WTC11 (cell line): ENCODE measurements at regions not wholly inside any gene's neighbourhood (a gene's known extent, or its start where the extent isn't known, plus 50 kb on each side); places are given as distances from the start of the nearest gene placed in this dataset.

Source experiments
- ATAC-seq: fragments of 200-7000 bp; cut with Tn5 transposase; 2 replicates; pipeline ENCODE4 v1.10.0; 2021; ENCODE audit warnings: mild to moderate bottlenecking, moderate library complexity
- CTCF ChIA-PET: fragments of 300-600 bp; sonication (Branson Sonifier 250); formaldehyde crosslinking; loops from one replicate; lab custom pipeline; 2021; ENCODE audit warnings: antibody characterized with exemption; lab: Charles Lee
- POLR2A ChIA-PET: fragments of 350-600 bp; sonication (Branson Sonifier 250); formaldehyde crosslinking; loops from one replicate; lab custom pipeline; 2021; ENCODE audit warnings: antibody characterized with exemption; lab: Charles Lee
- DNase-seq: peaks from one replicate; pipeline ENCODE4 v3.0.0; 2021; ENCODE audit warnings: low spot score
- H3K27ac Mint-ChIP-seq: 2 replicates; pipeline ENCODE4 v1.8.0; 2021; ENCODE audit warnings: mixed read lengths
- H3K27me3 Mint-ChIP-seq: 2 replicates; pipeline ENCODE4 v1.8.0; 2021; ENCODE audit warnings: low read depth, mild to moderate bottlenecking, moderate library complexity, mixed read lengths
- H3K36me3 Mint-ChIP-seq: 2 replicates; pipeline ENCODE4 v1.8.0; 2021; ENCODE audit warnings: mixed read lengths
- H3K4me1 Mint-ChIP-seq: 2 replicates; pipeline ENCODE4 v1.8.0; 2022; ENCODE audit warnings: mixed read lengths
- H3K4me3 Mint-ChIP-seq: 2 replicates; pipeline ENCODE4 v1.8.0; 2021; ENCODE audit warnings: mild to moderate bottlenecking, moderate library complexity, mixed read lengths
- H3K9me3 Mint-ChIP-seq: 2 replicates; pipeline ENCODE4 v1.8.0; 2021; ENCODE audit warnings: mixed read lengths
- AFF4 ChIP-seq: sonication (generic); formaldehyde crosslinking; IDR thresholded peaks from 2 replicates; pipeline ENCODE4 v1.8.1; 2023; ENCODE audit warnings: mild to moderate bottlenecking, missing genetic modification reagents, borderline replicate concordance
- ATF2 ChIP-seq: sonication (generic); formaldehyde crosslinking; IDR thresholded peaks from 2 replicates; pipeline ENCODE4 v1.8.1; 2022; ENCODE audit warnings: low read depth, missing genetic modification reagents, borderline replicate concordance
- CTCF ChIP-seq: fragments of 200-600 bp; IDR thresholded peaks from 2 replicates; pipeline ENCODE4 v1.8.0; 2022; ENCODE audit warnings: antibody characterized with exemption
- E2F4 ChIP-seq: sonication (generic); formaldehyde crosslinking; IDR thresholded peaks from 2 replicates; pipeline ENCODE4 v1.8.1; 2022; ENCODE audit warnings: low read depth, mild to moderate bottlenecking, moderate library complexity, missing genetic modification reagents, borderline replicate concordance
- E2F5 ChIP-seq: sonication (generic); formaldehyde crosslinking; IDR thresholded peaks from 2 replicates; pipeline ENCODE4 v1.8.1; 2022; ENCODE audit warnings: mild to moderate bottlenecking, moderate library complexity, missing genetic modification reagents
- FOXJ3 ChIP-seq: sonication (generic); formaldehyde crosslinking; IDR thresholded peaks from 2 replicates; pipeline ENCODE4 v1.9.0; 2021; ENCODE audit warnings: missing genetic modification reagents, mild to moderate bottlenecking, borderline replicate concordance
- FOXP1 ChIP-seq: sonication (generic); formaldehyde crosslinking; IDR thresholded peaks from 2 replicates; pipeline ENCODE4 v1.8.0; 2022; ENCODE audit warnings: missing genetic modification reagents, mild to moderate bottlenecking, moderate library complexity, borderline replicate concordance
- GTF2I ChIP-seq: fragments of 250-450 bp; sonication (Bioruptor Pico); conservative IDR thresholded peaks from 2 replicates; pipeline ENCODE4 v1.4.0; 2021; ENCODE audit warnings: mild to moderate bottlenecking
- IRF1 ChIP-seq: sonication (generic); formaldehyde crosslinking; IDR thresholded peaks from 2 replicates; pipeline ENCODE4 v1.8.0; 2023; ENCODE audit warnings: missing genetic modification reagents
- IRF2 ChIP-seq: sonication (generic); formaldehyde crosslinking; IDR thresholded peaks from 2 replicates; pipeline ENCODE4 v1.8.0; 2022; ENCODE audit warnings: low read depth, missing genetic modification reagents, borderline replicate concordance
- MAX ChIP-seq: sonication (generic); formaldehyde crosslinking; IDR thresholded peaks from 2 replicates; pipeline ENCODE4 v1.8.0; 2022; ENCODE audit warnings: mild to moderate bottlenecking, missing genetic modification reagents
- MYBL2 ChIP-seq: sonication (generic); formaldehyde crosslinking; IDR thresholded peaks from 2 replicates; pipeline ENCODE4 v1.8.1; 2023; ENCODE audit warnings: mild to moderate bottlenecking, moderate library complexity, missing genetic modification reagents
- SP1 ChIP-seq: sonication (generic); formaldehyde crosslinking; conservative IDR thresholded peaks from 2 replicates; pipeline ENCODE4 v1.8.1; 2022; ENCODE audit warnings: missing genetic modification reagents
- STAT6 ChIP-seq: sonication (generic); formaldehyde crosslinking; conservative IDR thresholded peaks from 2 replicates; pipeline ENCODE4 v1.8.1; 2023; ENCODE audit warnings: mild to moderate bottlenecking, low read depth, missing genetic modification reagents, moderate library complexity
- USF1 ChIP-seq: sonication (generic); formaldehyde crosslinking; IDR thresholded peaks from 2 replicates; pipeline ENCODE4 v1.8.0; 2022; ENCODE audit warnings: mild to moderate bottlenecking, missing genetic modification reagents
- ZNF512 ChIP-seq: sonication (generic); formaldehyde crosslinking; IDR thresholded peaks from 2 replicates; pipeline ENCODE4 v1.8.1; 2022; ENCODE audit warnings: missing genetic modification reagents, borderline replicate concordance

- Mint-ChIP-seq H3K27me3 (no peaks in the 10 kb centered on the region), H3K9me3 (peaks cover 13% of the 10 kb centered on the region), H3K4me1 (peaks cover 4% of the 10 kb centered on the region; the same call in 1 of the 2 replicates)
- CTCF ChIA-PET, result no interaction called here
- DNase-seq, result no peak
- no peak for TF ChIP-seq MYBL2 (CRISPR knock-in tag)
- no peak for TF ChIP-seq SP1 (CRISPR knock-in tag)
- no peak for TF ChIP-seq FOXJ3 (CRISPR knock-in tag)
- TF ChIP-seq E2F4 (CRISPR knock-in tag), result no peak
- TF ChIP-seq ZNF512 (CRISPR knock-in tag), result no peak
- TF ChIP-seq IRF1, result no peak
- TF ChIP-seq AFF4, result no peak
- no peak for TF ChIP-seq FOXP1 (CRISPR knock-in tag)
- no peak for TF ChIP-seq GTF2I (CRISPR knock-in tag)
- no peak for TF ChIP-seq USF1
- no peak for TF ChIP-seq E2F5
- no peak for TF ChIP-seq MAX (CRISPR knock-in tag)
- TF ChIP-seq, all 79 proteins: peak for 0
- Mint-ChIP-seq H3K4me3 (no peak overlapping the region), H3K27ac (no peak overlapping the region), H3K36me3 (peaks cover 8% of the 10 kb centered on the region; the same call in 1 of the 2 replicates)
- POLR2A ChIA-PET, result no interaction called here
- no peak for ATAC-seq
Measured at GRCh38 chr3:82137050-82137449, 375.6 kb upstream of the GBE1 start.

- POLR2A ChIA-PET, result no interaction called here
- no peak overlapping the region for H3K4me3 Mint-ChIP-seq
- no peaks in the 10 kb centered on the region for H3K9me3 Mint-ChIP-seq
- DNase-seq (peak; percentile 54), ATAC-seq (peak; percentile 82)
- TF ChIP-seq CTCF (peak; percentile 54; the same call in 1 of the 2 replicates), ATF2 (CRISPR knock-in tag) (no peak), STAT6 (CRISPR knock-in tag) (no peak), IRF2 (CRISPR knock-in tag) (no peak)
- H3K27ac Mint-ChIP-seq, result no peak overlapping the region
- H3K27me3 Mint-ChIP-seq, result no peaks in the 10 kb centered on the region
- H3K4me1 Mint-ChIP-seq, result peaks cover 15% of the 10 kb centered on the region
- no peaks in the 10 kb centered on the region for H3K36me3 Mint-ChIP-seq
- CTCF ChIA-PET, result interaction anchor here (1.4 kb wide), 1 partner anchor 260 kb away, joined by 3 read pairs; no protein-coding TSS in a partner anchor
Measured at GRCh38 chr3:82133070-82133606, 371.7 kb upstream of the GBE1 start.
